ENCODE measurements at regions not wholly inside any gene's neighbourhood (a gene's known extent, or its start where the extent isn't known, plus 50 kb on each side); places are given as distances from the start of the nearest gene placed in this dataset.

DNA sequence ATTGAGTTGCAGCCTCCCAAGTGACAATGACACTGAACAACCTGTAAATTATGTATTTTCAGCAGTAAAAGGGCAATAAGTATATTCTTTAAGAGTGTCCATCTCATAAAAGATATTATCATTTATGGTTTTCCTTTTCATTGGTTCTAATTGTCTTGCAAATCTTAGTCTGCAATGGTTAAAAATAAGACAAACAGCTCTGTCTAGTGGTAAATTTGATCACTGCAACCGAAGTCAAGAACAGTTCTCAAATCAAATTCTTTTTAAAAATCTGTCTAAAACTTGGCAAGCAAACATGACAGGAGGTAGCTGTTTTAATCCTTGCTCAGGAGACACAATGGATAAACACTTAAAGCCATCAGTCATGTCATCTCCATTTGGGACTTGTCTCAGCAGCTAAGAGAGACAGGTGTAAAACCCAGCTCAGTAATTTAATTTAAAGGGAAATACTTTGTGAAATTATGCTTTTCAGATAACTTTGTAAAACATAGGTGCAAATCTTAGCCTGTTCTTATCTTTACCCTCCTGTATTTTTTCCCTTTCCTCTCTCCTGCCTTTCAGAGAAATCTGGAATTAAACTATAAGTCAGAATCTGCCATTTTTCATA lies 150.3 kb upstream of the ARHGEF26 start:
- 0% methylated on average over 1 of the region's 1 CpG for WGBS (ENCODE audit: insufficient coverage, insufficient replicate concordance, low lambda C conversion rate, missing lambda C conversion rate)
- intact Hi-C loops (cut with micrococcal nuclease; ENCODE audit: unreplicated experiment) (loop anchor here (1.0 to 10.0 kb wide), 3 partner anchors 116 to 346 kb away; no protein-coding TSS in a partner anchor), in situ Hi-C loops (cut with MboI) (no loop called here)
- Histone ChIP-seq H3K27ac (ENCODE audit: control insufficient read depth, insufficient read depth) (no peak overlapping the region), H3K36me3 (ENCODE audit: control insufficient read depth in 2 of 2, insufficient read depth in 2 of 2, low read length in 1 of 2) (no peaks in the 10 kb centered on the region), H2AFZ (ENCODE audit: control insufficient read depth, low read depth, low read length) (no peak overlapping the region), H3K9ac (ENCODE audit: control insufficient read depth, insufficient read depth, low read length) (no peak overlapping the region), H3K27me3 (replicated peaks in 1 of 2; ENCODE audit: control insufficient read depth in 2 of 2, insufficient read depth in 2 of 2, low read length in 1 of 2) (no peaks in the 10 kb centered on the region), H4K20me1 (ENCODE audit: control insufficient read depth, insufficient read depth) (no peaks in the 10 kb centered on the region), H3K4me2 (ENCODE audit: control insufficient read depth, insufficient read depth) (no peak overlapping the region), H3K79me2 (ENCODE audit: control insufficient read depth, insufficient read depth, low read length) (no peaks in the 10 kb centered on the region), H3K4me3 (no peak overlapping the region), H3K4me1 (ENCODE audit: control insufficient read depth, insufficient read depth, low read length) (peaks cover 37% of the 10 kb centered on the region), H3K9me3 (replicated peaks; ENCODE audit: control insufficient read depth, insufficient read depth, low read length) (peaks cover 7% of the 10 kb centered on the region)
- ChIA-PET POLR2A (no interaction called here), SMC1A (ENCODE audit: uncharacterized antibody, unreplicated experiment) (interaction anchor here (0.6 to 2.0 kb wide), 19 partner anchors 9 to 928 kb away, joined by 3 to 7 read pairs (median 3); no protein-coding TSS in a partner anchor), RAD21 (ENCODE audit: unreplicated experiment) (interaction anchor here (0.8 to 2.6 kb wide), 8 partner anchors 73 to 928 kb away, joined by 3 to 9 read pairs (median 5); no protein-coding TSS in a partner anchor), CTCF (interaction anchor here (0.6 to 2.2 kb wide), 23 partner anchors 10 to 942 kb away, joined by 3 to 20 read pairs (median 5); no protein-coding TSS in a partner anchor)
- BruUV-seq (replicated peaks) = no TSS peak
- no peak for DNase-seq (ENCODE audit: low read depth, low spot score)
- FAIRE-seq = peak; percentile 84
- peak; percentile 27; the same call in 2 of the 3 replicates for ATAC-seq
- TF ChIP-seq SMC3 (IDR thresholded peaks at IDR 0.05; ENCODE audit: borderline replicate concordance, low read length) (peak; percentile 42), RAD21 (IDR thresholded peaks at IDR 0.05; ENCODE audit: insufficient read depth, low read depth, low read length) (peak; percentile 60), ZNF24 (IDR thresholded peaks at IDR 0.05) (no peak)
- TF ChIP-seq, protein P1, sequence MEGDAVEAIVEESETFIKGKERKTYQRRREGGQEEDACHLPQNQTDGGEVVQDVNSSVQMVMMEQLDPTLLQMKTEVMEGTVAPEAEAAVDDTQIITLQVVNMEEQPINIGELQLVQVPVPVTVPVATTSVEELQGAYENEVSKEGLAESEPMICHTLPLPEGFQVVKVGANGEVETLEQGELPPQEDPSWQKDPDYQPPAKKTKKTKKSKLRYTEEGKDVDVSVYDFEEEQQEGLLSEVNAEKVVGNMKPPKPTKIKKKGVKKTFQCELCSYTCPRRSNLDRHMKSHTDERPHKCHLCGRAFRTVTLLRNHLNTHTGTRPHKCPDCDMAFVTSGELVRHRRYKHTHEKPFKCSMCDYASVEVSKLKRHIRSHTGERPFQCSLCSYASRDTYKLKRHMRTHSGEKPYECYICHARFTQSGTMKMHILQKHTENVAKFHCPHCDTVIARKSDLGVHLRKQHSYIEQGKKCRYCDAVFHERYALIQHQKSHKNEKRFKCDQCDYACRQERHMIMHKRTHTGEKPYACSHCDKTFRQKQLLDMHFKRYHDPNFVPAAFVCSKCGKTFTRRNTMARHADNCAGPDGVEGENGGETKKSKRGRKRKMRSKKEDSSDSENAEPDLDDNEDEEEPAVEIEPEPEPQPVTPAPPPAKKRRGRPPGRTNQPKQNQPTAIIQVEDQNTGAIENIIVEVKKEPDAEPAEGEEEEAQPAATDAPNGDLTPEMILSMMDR (IDR thresholded peaks at IDR 0.05 in 2 of 3, conservative IDR thresholded peaks at IDR 0.05 in 1 of 3; ENCODE audit: control insufficient read depth in 2 of 3, extremely low read depth in 1 of 3, insufficient read depth in 1 of 3, low read depth in 3 of 3, low read length in 3 of 3) = peak; percentile 41 to 63 (median 49)

Measured in GM12878 (cell line).